Daoy (cell line): ENCODE measurements at regions not wholly inside any gene's neighbourhood (a gene's known extent, or its start where the extent isn't known, plus 50 kb on each side); places are given as distances from the start of the nearest gene placed in this dataset.
"Not testable (repeated sequence)": the region's sequence is repeated elsewhere in the genome, so short reads cannot be mapped to it uniquely, and the experiment has no call there.

Experiments used
- DNase-seq: peaks from one replicate; pipeline ENCODE4 v3.0.0-alpha.2; 2015; ENCODE audit warnings: low read depth

GRCh38 chr18:14336017-14336416 is 203.8 kb upstream of the ZNF519 start:
- DNase-seq, result not testable (repeated sequence)

GRCh38 chr18:14321217-14321616 is 189.0 kb upstream of the ZNF519 start:
- not testable (repeated sequence) for DNase-seq

- not testable (repeated sequence) for DNase-seq
Observed at GRCh38 chr18:14301255-14301654, 169.0 kb upstream of the ZNF519 start.

- not testable (repeated sequence) for DNase-seq
Observed at GRCh38 chr18:14295081-14295480, 162.8 kb upstream of the ZNF519 start.

- no peak for DNase-seq
Observed at GRCh38 chr18:14285053-14285452, 152.8 kb upstream of the ZNF519 start.

GRCh38 chr18:14275391-14275790 is 143.2 kb upstream of the ZNF519 start:
- not testable (repeated sequence) for DNase-seq

- DNase-seq, result not testable (repeated sequence)
Observed at GRCh38 chr18:14265637-14266410, 133.6 kb upstream of the ZNF519 start.

- DNase-seq, result not testable (repeated sequence)
Observed at GRCh38 chr18:14262786-14263185, 130.6 kb upstream of the ZNF519 start.

GRCh38 chr18:14250084-14250677 is 117.9 kb upstream of the ZNF519 start:
- DNase-seq, result not testable (repeated sequence)

GRCh38 chr18:14239224-14239623 is 107.0 kb upstream of the ZNF519 start:
- DNase-seq, result not testable (repeated sequence)

- DNase-seq, result not testable (repeated sequence)
Observed at GRCh38 chr18:14236356-14237048, 104.3 kb upstream of the ZNF519 start.

GRCh38 chr18:14225286-14225679 is 93.0 kb upstream of the ZNF519 start:
- not testable (repeated sequence) for DNase-seq

- not testable (repeated sequence) for DNase-seq
Observed at GRCh38 chr18:14224551-14225285, 92.5 kb upstream of the ZNF519 start.

GRCh38 chr18:14223919-14224318 is 91.7 kb upstream of the ZNF519 start:
- not testable (repeated sequence) for DNase-seq

GRCh38 chr18:14223231-14223822 is 91.1 kb upstream of the ZNF519 start:
- DNase-seq, result not testable (repeated sequence)

GRCh38 chr18:14222354-14223221 is 90.4 kb upstream of the ZNF519 start:
- not testable (repeated sequence) for DNase-seq

- no peak for DNase-seq
Observed at GRCh38 chr18:14221689-14222088, 89.5 kb upstream of the ZNF519 start.

- not testable (repeated sequence) for DNase-seq
Observed at GRCh38 chr18:14215952-14216351, 83.7 kb upstream of the ZNF519 start.

- not testable (repeated sequence) for DNase-seq
Observed at GRCh38 chr18:14203424-14203823, 71.2 kb upstream of the ZNF519 start.

GRCh38 chr18:14190776-14191442 is 58.7 kb upstream of the ZNF519 start:
- not testable (repeated sequence) for DNase-seq
